GM19238 (cell line): ENCODE measurements at regions not wholly inside any gene's neighbourhood (a gene's known extent, or its start where the extent isn't known, plus 50 kb on each side); places are given as distances from the start of the nearest gene placed in this dataset.
"Not testable (repeated sequence)": the region's sequence is repeated elsewhere in the genome, so short reads cannot be mapped to it uniquely, and the experiment has no call there.

Experiments
- DNase-seq: peaks from one replicate; pipeline ENCODE4 v3.0.0; 2011; ENCODE audit warnings: low spot score; ENCODE audit not compliant: insufficient read length

- DNase-seq, result no peak
Measured at GRCh38 chr9:81431641-81432040, 257.7 kb downstream of the TLE1 start.

- DNase-seq, result no peak
Measured at GRCh38 chr9:81430727-81431126, 258.6 kb downstream of the TLE1 start.

GRCh38 chr9:81427870-81428269 is 261.5 kb downstream of the TLE1 start:
- no peak for DNase-seq

GRCh38 chr9:81424431-81424830 is 264.9 kb downstream of the TLE1 start:
- DNase-seq, result no peak

- DNase-seq, result no peak
Measured at GRCh38 chr9:81423589-81424326, 265.6 kb downstream of the TLE1 start.

- not testable (repeated sequence) for DNase-seq
Measured at GRCh38 chr9:81421090-81421489, 268.3 kb downstream of the TLE1 start.

- no peak for DNase-seq
Measured at GRCh38 chr9:81420024-81420423, 269.3 kb downstream of the TLE1 start.

- no peak for DNase-seq
Measured at GRCh38 chr9:81417941-81418340, 271.4 kb downstream of the TLE1 start.

- no peak for DNase-seq
Measured at GRCh38 chr9:81417299-81417675, 272.1 kb downstream of the TLE1 start.

- no peak for DNase-seq
Measured at GRCh38 chr9:81416476-81417298, 272.7 kb downstream of the TLE1 start.

- DNase-seq, result no peak
Measured at GRCh38 chr9:81414836-81415235, 274.5 kb downstream of the TLE1 start.

GRCh38 chr9:81411961-81412360 is 277.4 kb downstream of the TLE1 start:
- no peak for DNase-seq

- DNase-seq, result no peak
Measured at GRCh38 chr9:81410201-81410600, 279.1 kb downstream of the TLE1 start.

- no peak for DNase-seq
Measured at GRCh38 chr9:81408951-81409350, 280.4 kb downstream of the TLE1 start.

- DNase-seq, result no peak
Measured at GRCh38 chr9:81404931-81405598, 284.3 kb downstream of the TLE1 start.

- DNase-seq, result no peak
Measured at GRCh38 chr9:81397481-81398381, 291.6 kb downstream of the TLE1 start.

GRCh38 chr9:81396528-81396927 is 292.8 kb downstream of the TLE1 start:
- no peak for DNase-seq

GRCh38 chr9:81395676-81396054 is 293.7 kb downstream of the TLE1 start:
- no peak for DNase-seq

GRCh38 chr9:81394881-81395675 is 294.3 kb downstream of the TLE1 start:
- no peak for DNase-seq
